T-cell (primary cell): ENCODE measurements at regions not wholly inside any gene's neighbourhood (a gene's known extent, or its start where the extent isn't known, plus 50 kb on each side); places are given as distances from the start of the nearest gene placed in this dataset.

Experiments
- ATAC-seq, 4 experiments: fragments of 200-7000 bp in 3 of 4; fragments of 150-1000 bp in 1 of 4; cut with Tn5 transposase; replicated peaks in 1 of 4; 1 replicate in 3 of 4; 2 replicates in 1 of 4; pipeline ENCODE4 v1.10.0; 2021; ENCODE audit warnings: moderate library complexity in 3 of 4, mild to moderate bottlenecking in 2 of 4, moderate number of reproducible peaks in 1 of 4
- CTCF ChIA-PET, 2 donors: fragments of 300-600 bp; sonication (Branson Sonifier 250); formaldehyde crosslinking; loops; one replicate each; lab custom pipeline; 2022; ENCODE audit warnings: antibody characterized with exemption in 2 of 2; lab: Charles Lee
- POLR2A ChIA-PET, 2 donors: fragments of 300-600 bp; sonication (Branson Sonifier 250); formaldehyde crosslinking; loops; one replicate each; lab custom pipeline; 2022; ENCODE audit warnings: antibody characterized with exemption in 2 of 2; lab: Charles Lee
- DNase-seq, 35 experiments: peaks; one replicate each; pipeline versions ENCODE4 v3.0.0 to v3.0.0-alpha.2; 2013 to 2023
- H3K27ac ChIP-seq: one replicate; pipeline ENCODE4 v1.5.1; 2013; ENCODE audit warnings: low read length
- H3K27me3 ChIP-seq, 2 experiments: replicated peaks in 1 of 2; 1 replicate in 1 of 2; 2 replicates in 1 of 2; pipeline versions ENCODE4 v1.6.1 to v1.7.0; 2013; ENCODE audit warnings: low read length in 1 of 2, mixed read lengths in 1 of 2; ENCODE audit not compliant: control insufficient read depth in 2 of 2, insufficient read depth in 2 of 2; ENCODE audit errors: extremely low read depth in 1 of 2
- H3K36me3 ChIP-seq, 2 donors: 1 replicate in 1 of 2; 2 replicates in 1 of 2; pipeline versions ENCODE4 v1.6.1 to v1.7.0; 2013; ENCODE audit warnings: low read length in 1 of 2; ENCODE audit not compliant: control insufficient read depth in 2 of 2, insufficient read depth in 1 of 2; ENCODE audit errors: extremely low read depth in 1 of 2
- H3K4me1 ChIP-seq, 2 experiments: 1 replicate in 1 of 2; 2 replicates in 1 of 2; pipeline versions ENCODE4 v1.6.1 to v1.7.0; 2013; ENCODE audit warnings: low read length in 2 of 2, mixed read lengths in 1 of 2; ENCODE audit not compliant: insufficient read depth in 2 of 2, control insufficient read depth in 1 of 2; ENCODE audit errors: extremely low read depth in 1 of 2
- H3K4me3 ChIP-seq, 2 donors: 1 replicate in 1 of 2; 2 replicates in 1 of 2; pipeline versions ENCODE4 v1.5.1 to v1.7.0; 2013; ENCODE audit warnings: mild to moderate bottlenecking in 2 of 2, low read length in 1 of 2, moderate library complexity in 1 of 2; ENCODE audit not compliant: control insufficient read depth in 1 of 2; ENCODE audit errors: extremely low read depth in 1 of 2
- H3K9me3 ChIP-seq: 2 replicates; pipeline ENCODE4 v1.7.0; 2013
- H3K27ac Mint-ChIP-seq, 2 donors: one replicate each; pipeline ENCODE4 v1.8.0; 2020 to 2021; ENCODE audit warnings: mild to moderate bottlenecking in 2 of 2, mixed read lengths in 2 of 2
- H3K27me3 Mint-ChIP-seq, 2 donors: one replicate each; pipeline ENCODE4 v1.8.0; 2021 to 2022; ENCODE audit warnings: mixed read lengths in 2 of 2
- H3K36me3 Mint-ChIP-seq: one replicate; pipeline ENCODE4 v1.8.0; 2021; ENCODE audit warnings: mixed read lengths
- H3K4me1 Mint-ChIP-seq, 3 donors: one replicate each; pipeline ENCODE4 v1.8.0; 2020 to 2022; ENCODE audit warnings: mixed read lengths in 3 of 3, mild to moderate bottlenecking in 1 of 3
- H3K4me3 Mint-ChIP-seq, 3 donors: one replicate each; pipeline ENCODE4 v1.8.0; 2020 to 2022; ENCODE audit warnings: mild to moderate bottlenecking in 3 of 3, mixed read lengths in 3 of 3, moderate library complexity in 3 of 3
- H3K9me3 Mint-ChIP-seq, 3 donors: one replicate each; pipeline ENCODE4 v1.8.0; 2020 to 2022; ENCODE audit warnings: mixed read lengths in 3 of 3
- WGBS: methylation state at CpG from one replicate; pipeline ENCODE4 v1.1.5; 2013; ENCODE audit warnings: missing lambda C conversion rate; ENCODE audit not compliant: insufficient coverage; 5-methylcytosine and 5-hydroxymethylcytosine counted together

DNA sequence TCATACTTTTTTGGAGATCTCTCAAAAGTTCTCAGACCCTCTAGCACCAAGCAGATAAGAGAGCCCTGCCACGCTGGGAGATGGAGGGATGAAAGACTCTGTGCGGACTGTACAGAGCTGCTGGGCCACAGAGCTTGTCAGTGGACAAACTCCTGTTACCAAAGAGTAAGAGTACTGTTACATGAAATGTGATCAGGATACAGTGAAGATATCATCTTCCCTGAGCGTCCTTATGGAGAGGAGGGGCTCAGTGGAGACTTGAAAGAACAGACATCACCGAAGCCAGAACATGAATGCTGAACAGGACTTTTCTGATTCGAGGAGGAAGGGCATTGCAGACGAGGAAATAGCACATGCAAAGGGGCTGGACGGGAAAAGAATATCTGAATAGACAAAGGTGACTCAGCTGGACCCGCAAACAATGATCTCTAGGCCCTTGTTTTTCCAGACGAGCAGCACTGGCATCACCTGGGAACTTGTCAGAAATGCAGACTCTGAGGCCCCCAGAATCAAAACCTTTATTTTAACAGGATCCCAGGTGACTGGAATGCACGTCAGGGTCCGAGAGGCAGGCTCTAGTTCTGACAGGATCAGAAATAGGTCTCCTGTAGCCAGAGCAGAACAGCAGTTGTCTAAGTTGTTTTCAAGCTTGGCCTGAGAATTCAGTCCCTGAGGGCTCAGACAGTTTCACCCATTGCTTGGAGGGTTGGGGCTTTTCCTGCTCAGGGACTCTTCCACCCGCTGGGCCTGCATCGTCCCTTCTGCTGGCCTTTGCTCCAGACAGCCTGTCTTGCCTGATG lies 277.9 kb downstream of the RPLP1 start:
- Mint-ChIP-seq H3K27ac (no peak overlapping the region), H3K36me3 (no peaks in the 10 kb centered on the region), H3K4me3 (no peak overlapping the region), H3K9me3 (no peaks in the 10 kb centered on the region), H3K27me3 (no peaks in the 10 kb centered on the region), H3K4me1 (peaks cover 15 to 29% (median 24%) of the 10 kb centered on the region in 3 donors)
- Histone ChIP-seq H3K27me3 (peaks cover 0 to 12% of the 10 kb centered on the region in 2 experiments), H3K27ac (no peak overlapping the region), H3K36me3 (no peaks in the 10 kb centered on the region), H3K4me1 (peaks cover 0 to 26% of the 10 kb centered on the region in 2 experiments), H3K4me3 (no peak overlapping the region), H3K9me3 (no peaks in the 10 kb centered on the region)
- WGBS, result 91% methylated on average over 9 of the region's 13 CpGs
- no peak for DNase-seq
- ChIA-PET POLR2A (no interaction called here), CTCF (interaction anchor here in 1 of 2 donors (1.5 kb wide), 1 partner anchor 725 kb away, joined by 3 read pairs; no protein-coding TSS in a partner anchor)
- no peak for ATAC-seq

GRCh38 chr15:69731081-69731330 lies 278.4 kb downstream of the RPLP1 start:
- POLR2A ChIA-PET, result no interaction called here
- Mint-ChIP-seq H3K4me1 (peaks cover 15 to 27% (median 21%) of the 10 kb centered on the region in 3 donors), H3K4me3 (no peak overlapping the region), H3K36me3 (no peaks in the 10 kb centered on the region), H3K9me3 (no peaks in the 10 kb centered on the region), H3K27me3 (peaks cover 0 to 1% of the 10 kb centered on the region in 2 donors), H3K27ac (no peak overlapping the region)
- ATAC-seq (no peak), DNase-seq (no peak)
- Histone ChIP-seq H3K27me3 (peaks cover 0 to 12% of the 10 kb centered on the region in 2 experiments), H3K4me1 (peaks cover 0 to 21% of the 10 kb centered on the region in 2 experiments), H3K9me3 (no peaks in the 10 kb centered on the region), H3K36me3 (no peaks in the 10 kb centered on the region), H3K27ac (no peak overlapping the region), H3K4me3 (no peak overlapping the region)
- CTCF ChIA-PET, result interaction anchor here in 1 of 2 donors (0.5 kb wide), 1 partner anchor 176 kb away, joined by 3 read pairs; no protein-coding TSS in a partner anchor
- WGBS, result 100% methylated on average over 2 of the region's 2 CpGs

DNA sequence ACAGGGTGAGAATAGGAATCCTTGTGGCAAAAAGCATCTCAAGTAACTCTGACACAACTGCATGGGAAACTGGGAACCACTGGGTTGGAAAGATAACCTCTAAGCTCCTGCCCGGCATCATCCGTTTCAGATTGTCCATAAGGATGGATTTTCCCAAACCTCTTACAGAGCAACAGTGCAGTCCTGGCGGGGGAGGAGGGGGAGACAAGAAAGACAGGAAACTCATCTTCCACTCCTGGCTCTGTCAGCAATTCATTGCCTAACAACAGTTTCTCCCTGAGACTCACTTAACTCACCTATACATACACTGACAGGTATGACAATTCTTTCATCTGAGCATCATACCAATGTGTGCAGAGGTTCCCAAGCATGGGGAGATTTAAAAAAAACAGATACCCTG lies 279.0 kb downstream of the RPLP1 start:
- POLR2A ChIA-PET, result no interaction called here

GRCh38 chr15:69732133-69732532 lies 279.5 kb downstream of the RPLP1 start:
- no peaks in the 10 kb centered on the region for H3K36me3 Mint-ChIP-seq
- CTCF ChIA-PET, result no interaction called here

More for the DNA sequence above, 279.0 kb downstream of the RPLP1 start:
- no peak for ATAC-seq
- H3K27me3 ChIP-seq, result peaks cover 0 to 7% of the 10 kb centered on the region in 2 experiments
- no peaks in the 10 kb centered on the region for H3K36me3 Mint-ChIP-seq
- peaks cover 0 to 1% of the 10 kb centered on the region in 2 donors for H3K27me3 Mint-ChIP-seq
- H3K9me3 Mint-ChIP-seq, result no peaks in the 10 kb centered on the region
- CTCF ChIA-PET, result interaction anchor here in 1 of 2 donors (0.5 kb wide), 1 partner anchor 176 kb away, joined by 3 read pairs; no protein-coding TSS in a partner anchor
- no peak overlapping the region for H3K27ac Mint-ChIP-seq
- peaks cover 13 to 22% (median 21%) of the 10 kb centered on the region in 3 donors for H3K4me1 Mint-ChIP-seq
- peaks cover 0 to 16% of the 10 kb centered on the region in 2 experiments for H3K4me1 ChIP-seq
- H3K4me3 ChIP-seq, result no peak overlapping the region
- WGBS, result no CpG with 5 or more reads among the region's 3 CpGs
- no peaks in the 10 kb centered on the region for H3K36me3 ChIP-seq
- no peak for DNase-seq
- H3K9me3 ChIP-seq, result no peaks in the 10 kb centered on the region
- no peak overlapping the region for H3K27ac ChIP-seq
- H3K4me3 Mint-ChIP-seq, result no peak overlapping the region

GRCh38 chr15:69734699-69735098 lies 282.1 kb downstream of the RPLP1 start:
- no peaks in the 10 kb centered on the region for H3K36me3 ChIP-seq
- Mint-ChIP-seq H3K9me3 (no peaks in the 10 kb centered on the region), H3K4me1 (peaks cover 3 to 14% (median 11%) of the 10 kb centered on the region in 3 donors), H3K4me3 (no peak overlapping the region), H3K36me3 (no peaks in the 10 kb centered on the region), H3K27me3 (peaks cover 0 to 1% of the 10 kb centered on the region in 2 donors), H3K27ac (no peak overlapping the region)
- no peaks in the 10 kb centered on the region for H3K27me3 ChIP-seq
- H3K4me1 ChIP-seq, result no peaks in the 10 kb centered on the region
- no peak overlapping the region for H3K4me3 ChIP-seq
- ChIA-PET POLR2A (interaction anchor here (0.6 kb wide), 2 partner anchors 15 to 47 kb away, joined by 3 read pairs; no protein-coding TSS in a partner anchor), CTCF (interaction anchor here in 1 of 2 donors (0.5 kb wide), 1 partner anchor 843 kb away, joined by 4 read pairs; no protein-coding TSS in a partner anchor)
- no peak overlapping the region for H3K27ac ChIP-seq
- WGBS, result 94% methylated on average over 3 of the region's 5 CpGs
- DNase-seq, result no peak
- ATAC-seq, result no peak
- no peaks in the 10 kb centered on the region for H3K9me3 ChIP-seq

More at GRCh38 chr15:69732133-69732532, 279.5 kb downstream of the RPLP1 start:
- POLR2A ChIA-PET, result no interaction called here
- no peaks in the 10 kb centered on the region for H3K9me3 ChIP-seq
- Mint-ChIP-seq H3K27me3 (peaks cover 0 to 1% of the 10 kb centered on the region in 2 donors), H3K4me1 (peaks cover 13 to 21% (median 20%) of the 10 kb centered on the region in 3 donors), H3K9me3 (no peaks in the 10 kb centered on the region), H3K27ac (no peak overlapping the region), H3K4me3 (no peak overlapping the region)
- H3K4me3 ChIP-seq, result no peak overlapping the region
- no peak overlapping the region for H3K27ac ChIP-seq
- WGBS, result no CpG with 5 or more reads among the region's 1 CpG
- no peak for DNase-seq
- H3K4me1 ChIP-seq, result peaks cover 0 to 10% of the 10 kb centered on the region in 2 experiments
- ATAC-seq, result no peak
- no peaks in the 10 kb centered on the region for H3K36me3 ChIP-seq
- H3K27me3 ChIP-seq, result peaks cover 0 to 1% of the 10 kb centered on the region in 2 experiments

DNA sequence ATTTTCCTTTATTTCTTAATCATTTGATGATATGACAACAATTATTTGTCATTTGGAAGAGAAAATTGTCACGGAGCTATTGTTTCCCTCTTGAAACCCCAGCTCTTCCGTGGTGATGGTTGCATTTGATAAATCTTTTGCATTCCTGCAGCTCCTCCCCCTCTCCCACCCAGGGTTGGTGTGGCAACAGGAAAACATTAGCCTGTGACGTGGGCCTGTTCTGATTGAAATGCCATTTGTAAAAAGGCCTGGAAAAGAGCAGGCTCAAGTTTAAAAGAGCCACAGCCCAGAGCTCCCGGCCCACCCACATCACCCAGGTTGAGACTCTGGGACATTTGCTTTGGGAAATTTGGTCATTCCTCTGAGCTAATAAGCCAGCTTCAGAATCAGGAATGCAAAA lies 282.5 kb downstream of the RPLP1 start:
- WGBS, result 100% methylated on average over 1 of the region's 4 CpGs
- Mint-ChIP-seq H3K4me1 (peaks cover 3 to 14% (median 8%) of the 10 kb centered on the region in 3 donors), H3K27me3 (peaks cover 0 to 1% of the 10 kb centered on the region in 2 donors), H3K4me3 (no peak overlapping the region), H3K36me3 (no peaks in the 10 kb centered on the region), H3K9me3 (no peaks in the 10 kb centered on the region), H3K27ac (no peak overlapping the region)
- H3K9me3 ChIP-seq, result no peaks in the 10 kb centered on the region
- ChIA-PET POLR2A (interaction anchor here (0.6 kb wide), 2 partner anchors 15 to 46 kb away, joined by 3 read pairs; no protein-coding TSS in a partner anchor), CTCF (interaction anchor here in 1 of 2 donors (0.5 to 0.6 kb wide), 2 partner anchors 71 to 842 kb away, joined by 3 to 4 read pairs; no protein-coding TSS in a partner anchor)
- H3K36me3 ChIP-seq, result no peaks in the 10 kb centered on the region
- ATAC-seq (no peak), DNase-seq (no peak)
- no peaks in the 10 kb centered on the region for H3K4me1 ChIP-seq
- no peak overlapping the region for H3K27ac ChIP-seq
- H3K27me3 ChIP-seq, result peaks cover 0 to 1% of the 10 kb centered on the region in 2 experiments
- no peak overlapping the region for H3K4me3 ChIP-seq
